ENCODE measurements at regions not wholly inside any gene's neighbourhood (a gene's known extent, or its start where the extent isn't known, plus 50 kb on each side); places are given as distances from the start of the nearest gene placed in this dataset.

DNA sequence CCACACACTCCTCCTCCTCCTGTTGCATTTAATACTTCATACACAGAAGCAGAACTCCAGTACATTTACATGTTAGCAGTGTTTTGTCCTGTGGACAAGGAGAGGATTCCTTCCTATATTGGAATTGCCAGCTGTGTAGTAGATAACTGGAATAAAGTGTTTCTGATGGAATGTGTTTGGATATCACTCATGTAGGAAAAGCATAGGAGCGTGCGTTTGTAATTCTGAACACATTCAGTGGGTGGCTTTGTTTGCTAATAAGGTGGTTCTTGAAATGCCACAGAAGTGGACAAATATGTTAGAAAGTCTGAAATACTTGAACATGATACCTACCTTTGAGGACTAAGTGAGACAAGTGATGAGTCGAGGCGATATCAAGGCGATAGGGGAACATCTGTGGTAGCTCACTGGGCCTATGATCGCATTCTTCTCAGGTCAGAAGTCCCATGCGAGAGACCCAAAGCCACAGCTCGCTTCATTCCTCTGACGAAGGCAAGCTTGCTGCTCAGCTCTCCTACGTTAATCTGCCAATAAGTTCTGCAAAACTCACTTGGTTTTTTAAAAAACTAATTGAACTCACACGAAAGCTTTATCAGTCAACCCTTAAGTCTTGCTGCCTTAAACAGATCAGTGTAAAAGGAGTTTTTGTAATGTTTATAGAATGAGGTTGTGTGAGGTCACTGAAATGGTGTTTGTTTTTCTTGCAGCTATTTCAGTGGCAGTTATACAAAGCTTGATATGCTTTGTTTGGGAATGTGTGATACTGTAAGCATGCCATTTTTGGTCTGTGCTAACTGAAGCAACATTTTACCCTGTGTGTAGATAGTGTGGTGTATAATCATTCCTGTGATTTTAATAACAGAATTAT is 159.9 kb downstream of the SOX4 start:
- TF ChIP-seq, protein P1, sequence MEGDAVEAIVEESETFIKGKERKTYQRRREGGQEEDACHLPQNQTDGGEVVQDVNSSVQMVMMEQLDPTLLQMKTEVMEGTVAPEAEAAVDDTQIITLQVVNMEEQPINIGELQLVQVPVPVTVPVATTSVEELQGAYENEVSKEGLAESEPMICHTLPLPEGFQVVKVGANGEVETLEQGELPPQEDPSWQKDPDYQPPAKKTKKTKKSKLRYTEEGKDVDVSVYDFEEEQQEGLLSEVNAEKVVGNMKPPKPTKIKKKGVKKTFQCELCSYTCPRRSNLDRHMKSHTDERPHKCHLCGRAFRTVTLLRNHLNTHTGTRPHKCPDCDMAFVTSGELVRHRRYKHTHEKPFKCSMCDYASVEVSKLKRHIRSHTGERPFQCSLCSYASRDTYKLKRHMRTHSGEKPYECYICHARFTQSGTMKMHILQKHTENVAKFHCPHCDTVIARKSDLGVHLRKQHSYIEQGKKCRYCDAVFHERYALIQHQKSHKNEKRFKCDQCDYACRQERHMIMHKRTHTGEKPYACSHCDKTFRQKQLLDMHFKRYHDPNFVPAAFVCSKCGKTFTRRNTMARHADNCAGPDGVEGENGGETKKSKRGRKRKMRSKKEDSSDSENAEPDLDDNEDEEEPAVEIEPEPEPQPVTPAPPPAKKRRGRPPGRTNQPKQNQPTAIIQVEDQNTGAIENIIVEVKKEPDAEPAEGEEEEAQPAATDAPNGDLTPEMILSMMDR (IDR thresholded peaks at IDR 0.05; ENCODE audit: extremely low read depth in 1 of 2, insufficient read depth in 1 of 2, low read depth in 1 of 2, low read length in 2 of 2): no peak
- TF ChIP-seq, protein P2, sequence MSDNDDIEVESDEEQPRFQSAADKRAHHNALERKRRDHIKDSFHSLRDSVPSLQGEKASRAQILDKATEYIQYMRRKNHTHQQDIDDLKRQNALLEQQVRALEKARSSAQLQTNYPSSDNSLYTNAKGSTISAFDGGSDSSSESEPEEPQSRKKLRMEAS (IDR thresholded peaks at IDR 0.05; ENCODE audit: insufficient read depth, insufficient read length): no peak
- TF ChIP-seq POLR2A (IDR thresholded peaks at IDR 0.05; ENCODE audit: low read depth, low read length) (no peak), MYC (IDR thresholded peaks at IDR 0.05; ENCODE audit: low read depth, low read length) (no peak), JUN (IDR thresholded peaks at IDR 0.05; ENCODE audit: borderline replicate concordance, insufficient read depth, insufficient read length, low read depth) (peak; percentile 2), EZH2 (IDR thresholded peaks at IDR 0.05; ENCODE audit: borderline replicate concordance, low read depth, low read length, severe bottlenecking) (no peak), POLR2AphosphoS5 (IDR thresholded peaks at IDR 0.05; ENCODE audit: insufficient read depth, low read depth, low read length) (no peak)

Data from endothelial cell of umbilical vein (primary cell).